Activated CD4-positive, alpha-beta T cell treated with anti-CD3 and anti-CD28 coated beads, Interleukin-2, amount 50 U/mL, for 16 hours (primary cell): ENCODE measurements at regions not wholly inside any gene's neighbourhood (a gene's known extent, or its start where the extent isn't known, plus 50 kb on each side); places are given as distances from the start of the nearest gene placed in this dataset.
"Not testable (repeated sequence)": the region's sequence is repeated elsewhere in the genome, so short reads cannot be mapped to it uniquely, and the experiment has no call there.

ENCODE experiments used
- DNase-seq: peaks from one replicate; pipeline ENCODE4 v3.0.0-alpha.2; 2020

DNA sequence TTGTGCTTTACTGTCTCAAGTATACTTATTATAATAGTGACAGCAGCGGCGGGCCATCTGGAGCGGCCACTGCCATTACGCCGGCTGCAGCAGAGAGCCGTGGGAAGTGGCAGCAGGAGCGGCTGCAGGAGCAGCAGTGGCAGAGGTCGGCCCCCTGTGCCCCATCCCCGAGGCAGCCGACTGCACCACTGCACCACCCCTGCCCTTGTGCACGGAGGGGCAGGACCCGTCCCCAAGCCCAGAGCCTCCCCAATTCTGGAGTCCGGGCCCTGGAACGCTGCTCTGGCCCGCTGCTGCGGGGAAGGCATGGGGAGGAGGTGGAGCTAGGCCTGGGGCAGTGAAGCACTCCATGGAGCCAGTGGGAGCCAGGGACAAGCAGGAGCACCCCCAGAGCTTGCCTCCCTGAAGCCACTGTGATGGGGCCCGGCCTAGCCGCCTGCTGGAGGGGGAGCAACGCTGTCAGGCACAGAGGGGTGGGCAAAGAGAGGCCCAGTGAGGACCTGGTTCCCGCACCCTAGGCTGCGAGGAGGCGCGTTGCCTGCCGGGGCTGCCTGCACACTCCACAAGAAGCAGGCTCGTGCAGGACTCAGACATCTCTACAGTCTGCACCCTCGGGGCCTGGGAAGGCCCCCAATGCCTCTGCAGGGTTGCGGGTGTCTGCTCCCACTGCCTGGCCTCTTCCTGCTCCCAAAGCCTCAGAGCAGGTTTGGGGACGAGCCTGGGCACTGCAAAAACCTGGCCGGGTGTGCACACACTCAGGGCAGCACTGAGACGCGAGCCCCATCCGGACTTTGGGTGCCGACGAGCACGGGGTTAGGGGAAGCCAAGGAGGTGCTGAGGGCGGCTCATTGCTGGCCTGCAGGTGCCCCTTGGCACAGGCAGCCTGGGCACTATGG, 74.2 kb upstream of the RASSF8 start:
- DNase-seq = no peak

GRCh38 chr12:25884920-25885234, 73.6 kb upstream of the RASSF8 start:
- DNase-seq = no peak

DNA sequence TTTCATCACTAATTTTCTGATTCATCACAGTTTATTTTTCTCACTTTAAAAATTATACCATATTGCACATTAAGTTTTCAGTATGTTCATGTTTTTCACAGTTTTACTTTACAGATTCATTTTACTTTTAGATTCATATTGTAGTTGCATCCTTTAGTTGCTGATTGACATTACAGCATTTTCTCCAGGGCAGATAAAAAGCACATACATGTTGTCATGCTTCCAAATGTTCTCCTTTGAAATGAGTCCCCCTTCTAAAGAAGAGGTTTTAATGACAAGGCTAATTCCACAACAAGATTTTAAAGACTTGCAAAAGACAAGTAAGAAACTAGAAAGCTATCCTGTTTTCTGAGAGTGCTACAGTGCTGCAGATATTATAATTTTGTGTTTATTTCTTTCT, 72.1 kb upstream of the RASSF8 start:
- no peak for DNase-seq

- DNase-seq = no peak
Observed at GRCh38 chr12:25887367-25887766, 71.1 kb upstream of the RASSF8 start.

GRCh38 chr12:25889185-25889584, 69.3 kb upstream of the RASSF8 start:
- DNase-seq = no peak

DNA sequence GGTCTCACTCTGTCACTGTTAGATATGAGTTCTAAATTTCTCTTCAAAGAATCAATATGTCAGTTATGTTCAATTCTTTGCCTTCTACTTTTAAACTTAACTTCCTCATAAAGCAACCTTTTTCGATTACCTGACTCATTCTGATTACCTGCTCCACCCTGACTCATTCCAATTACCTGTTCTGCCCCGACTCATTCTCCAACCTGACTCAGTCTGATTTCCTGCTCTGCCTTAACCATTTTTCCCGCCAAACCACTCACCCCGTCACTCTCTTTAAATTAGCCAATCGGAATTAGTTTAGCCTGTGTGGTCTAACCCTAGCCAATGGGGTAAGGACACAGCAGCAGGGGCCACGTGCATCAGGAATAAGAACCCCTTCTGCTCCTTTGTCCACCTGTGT, 67.4 kb upstream of the RASSF8 start:
- not testable (repeated sequence) for DNase-seq

DNA sequence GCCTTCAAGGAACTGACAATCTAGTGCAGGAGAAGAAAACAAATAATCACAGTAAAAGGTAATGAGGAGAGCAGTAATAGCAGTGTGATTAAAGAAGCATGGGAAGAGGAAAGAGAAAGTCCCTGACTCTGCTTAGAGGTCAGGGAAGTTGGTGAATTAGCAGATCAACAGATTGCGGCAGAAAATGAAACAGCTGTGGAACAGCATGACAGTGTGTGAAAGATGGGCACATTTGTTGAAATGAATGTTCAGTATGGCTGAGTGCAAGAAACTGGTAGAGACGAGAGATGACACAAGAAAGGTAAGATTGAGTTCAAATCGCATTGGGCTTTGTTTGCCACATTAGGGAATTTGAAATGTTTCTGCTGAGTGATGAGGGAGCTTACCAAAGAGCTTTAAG, 63.7 kb upstream of the RASSF8 start:
- no peak for DNase-seq

- DNase-seq = no peak
Observed at GRCh38 chr12:25896981-25897380, 61.5 kb upstream of the RASSF8 start.

- no peak for DNase-seq
Observed at GRCh38 chr12:25903603-25904245, 54.8 kb upstream of the RASSF8 start.

- no peak for DNase-seq
Observed at GRCh38 chr12:25904442-25904841, 54.0 kb upstream of the RASSF8 start.

DNA sequence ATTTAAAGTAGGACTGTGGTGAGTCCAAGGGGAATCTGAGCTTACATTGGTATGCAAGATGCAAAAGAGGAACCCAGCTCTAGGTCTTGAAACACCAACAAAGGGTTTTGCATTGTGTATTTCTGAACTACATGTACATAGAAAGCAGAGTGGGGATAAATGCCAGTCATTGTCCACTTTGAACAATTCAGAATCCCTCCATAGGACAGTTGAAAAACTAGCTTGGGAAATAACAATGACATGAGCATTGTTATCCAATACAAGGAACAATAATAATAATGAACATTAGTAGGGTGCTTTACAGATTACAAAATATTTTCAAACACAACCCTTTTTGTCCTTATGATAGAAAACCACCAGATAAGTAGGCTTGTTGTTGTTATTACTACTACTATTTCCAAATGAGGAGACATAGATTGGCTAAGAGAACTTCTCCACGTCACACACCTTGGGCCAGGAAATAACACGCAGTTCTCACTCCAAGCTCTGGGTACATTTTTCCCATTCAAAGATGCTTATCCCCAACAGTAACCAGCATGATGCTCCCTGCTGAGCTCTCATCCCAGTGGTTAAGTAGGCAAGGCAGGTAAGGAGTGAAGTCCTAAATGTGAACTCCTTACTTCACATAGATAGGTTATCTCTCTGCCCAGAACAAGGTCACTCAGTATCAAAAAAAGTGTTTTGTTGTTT, 51.7 kb upstream of the RASSF8 start:
- DNase-seq = no peak
